ENCODE measurements at regions not wholly inside any gene's neighbourhood (a gene's known extent, or its start where the extent isn't known, plus 50 kb on each side); places are given as distances from the start of the nearest gene placed in this dataset.

- TF ChIP-seq CTCF (IDR thresholded peaks at IDR 0.05) = no peak
- no peak for TF ChIP-seq POLR2A (IDR thresholded peaks at IDR 0.05)
Measured at GRCh38 chrX:144295921-144296320, 412.1 kb downstream of the UBE2NL start.

All from adrenal gland (tissue), 5 donors.